GM12865 (cell line): ENCODE measurements at regions not wholly inside any gene's neighbourhood (a gene's known extent, or its start where the extent isn't known, plus 50 kb on each side); places are given as distances from the start of the nearest gene placed in this dataset.

ENCODE experiments used
- DNase-seq: peaks from one replicate; pipeline ENCODE4 v3.0.0; 2010; ENCODE audit warnings: low read depth
- H3K4me3 ChIP-seq: 2 replicates; pipeline ENCODE4 v1.5.1; 2011; ENCODE audit warnings: mild to moderate bottlenecking, low read depth, low read length, control low read depth
- CTCF ChIP-seq: IDR thresholded peaks from 2 replicates; pipeline ENCODE4 v1.5.1; 2011; ENCODE audit warnings: low read length, control low read depth, low read depth, inconsistent platforms; ENCODE audit not compliant: insufficient read depth; ENCODE audit errors: missing control alignments

- DNase-seq: no peak
- H3K4me3 ChIP-seq: no peak overlapping the region
- no peak for TF ChIP-seq CTCF
These were observed 150.3 kb upstream of the GPR12 start for GRCh38 chr13:26910754-26911465.

DNA sequence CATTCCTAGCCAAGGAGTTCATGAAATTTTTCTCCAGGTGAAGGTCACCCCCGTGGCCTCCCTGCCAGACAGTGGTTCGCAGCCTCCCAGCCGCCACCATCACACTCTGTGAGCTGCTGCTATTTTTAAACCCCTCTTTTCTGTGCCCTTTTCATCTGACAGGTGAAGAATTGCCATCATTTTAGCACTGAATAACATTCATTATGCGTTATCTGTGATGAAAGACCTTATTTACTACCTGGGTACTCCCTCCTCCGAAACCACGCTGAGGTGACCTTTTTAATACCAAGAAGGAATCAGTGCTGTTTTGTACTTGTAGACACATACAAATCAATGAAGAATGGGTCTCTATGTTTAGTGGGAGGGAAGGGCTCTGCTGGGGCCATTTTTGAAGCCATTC lies 148.9 kb upstream of the GPR12 start:
- TF ChIP-seq CTCF: no peak
- DNase-seq: no peak
- no peak overlapping the region for H3K4me3 ChIP-seq

- DNase-seq: no peak
- H3K4me3 ChIP-seq: no peak overlapping the region
- TF ChIP-seq CTCF: no peak
These were observed 147.5 kb upstream of the GPR12 start for GRCh38 chr13:26908126-26908525.

GRCh38 chr13:26899202-26899601 lies 138.6 kb upstream of the GPR12 start:
- no peak for TF ChIP-seq CTCF
- H3K4me3 ChIP-seq: no peak overlapping the region
- no peak for DNase-seq

DNA sequence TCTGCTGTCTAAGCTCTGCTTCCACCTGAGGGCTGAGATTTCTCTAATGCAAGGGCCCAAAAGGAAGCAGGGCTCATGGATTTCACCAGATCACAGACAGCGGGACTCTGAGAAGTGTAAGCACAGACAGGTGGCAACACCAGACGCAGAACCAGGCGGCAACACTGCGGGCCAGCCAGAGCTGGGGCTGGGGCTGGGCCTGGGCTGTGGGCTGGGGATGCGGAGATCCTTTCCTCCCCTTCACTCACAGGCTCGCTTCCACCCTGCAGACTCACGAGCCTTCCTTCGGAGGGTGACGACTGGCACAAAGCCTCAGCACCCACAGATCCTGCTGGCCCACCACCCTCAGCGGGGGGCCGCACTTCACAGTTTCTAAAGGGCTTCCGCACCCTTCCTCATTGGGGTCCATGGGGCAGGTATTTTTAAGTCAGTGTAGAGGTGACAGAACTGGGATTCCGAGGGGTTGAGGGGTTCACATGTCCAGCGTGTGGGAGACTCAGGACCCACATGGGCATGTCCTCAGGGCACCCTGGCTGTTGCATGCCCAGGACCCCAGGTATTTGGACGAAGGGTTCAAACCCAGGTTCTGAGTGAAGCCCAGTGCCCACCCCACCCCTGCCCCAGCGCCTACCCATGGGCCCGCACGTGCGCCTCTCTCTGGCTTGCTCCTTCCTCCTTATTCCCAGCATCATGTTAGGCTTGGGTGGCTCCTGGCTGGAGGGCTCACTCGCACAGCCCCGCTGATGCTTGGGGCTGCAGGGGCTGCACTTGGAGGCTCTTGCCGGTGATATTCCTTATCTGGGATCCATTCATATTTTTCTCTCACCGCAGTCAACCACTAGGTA lies 137.3 kb upstream of the GPR12 start:
- H3K4me3 ChIP-seq: no peak overlapping the region
- TF ChIP-seq CTCF: no peak
- DNase-seq: no peak

DNA sequence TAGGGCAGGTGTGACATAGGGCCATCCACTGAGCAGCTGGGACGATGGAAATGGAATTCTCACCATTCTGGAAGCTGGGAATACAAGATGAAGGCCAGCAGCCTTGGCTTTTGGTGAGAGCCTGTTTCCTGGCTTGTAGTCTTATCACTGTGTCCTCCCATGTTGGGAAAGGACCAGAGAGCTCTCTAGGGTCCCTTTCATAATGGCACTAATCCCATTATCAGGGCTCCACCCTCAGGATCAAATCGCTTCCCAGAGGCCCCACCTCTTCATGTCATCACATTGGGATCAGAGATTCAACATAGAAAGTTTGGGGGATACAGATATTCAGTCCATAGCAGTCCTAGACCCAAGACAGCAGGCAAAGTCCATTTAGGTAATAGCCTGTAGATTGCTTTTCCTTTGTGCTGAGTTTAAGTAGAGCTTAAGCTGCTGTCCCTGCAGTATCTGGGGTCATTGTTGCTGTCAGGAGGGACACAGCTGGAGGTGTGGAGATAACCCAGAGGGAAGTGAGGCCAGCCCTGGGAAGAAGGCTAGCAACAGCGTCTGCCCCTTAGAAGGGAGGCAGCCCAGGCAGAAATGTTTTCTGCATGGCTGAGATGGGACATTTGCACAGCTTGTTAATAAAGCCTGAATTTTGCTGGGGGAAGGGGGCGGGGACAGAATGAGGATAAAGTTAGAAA lies 136.5 kb upstream of the GPR12 start:
- DNase-seq: no peak
- no peak for TF ChIP-seq CTCF
- no peak overlapping the region for H3K4me3 ChIP-seq
